ENCODE measurements at regions not wholly inside any gene's neighbourhood (a gene's known extent, or its start where the extent isn't known, plus 50 kb on each side); places are given as distances from the start of the nearest gene placed in this dataset.

GRCh38 chr2:174697255-174697654, 67.0 kb downstream of the CHRNA1 start:
- no peak overlapping the region for H2AFZ ChIP-seq (ENCODE audit: low read length, unreplicated experiment)
- H3K27ac ChIP-seq (ENCODE audit: low read depth, low read length): no peak overlapping the region
- no peaks in the 10 kb centered on the region for H3K4me1 ChIP-seq (ENCODE audit: control insufficient read depth, insufficient read depth, low read length, unreplicated experiment)
- no peak overlapping the region for H3K4me3 ChIP-seq (ENCODE audit: low read depth, low read length)
- no peaks in the 10 kb centered on the region for H3K79me2 ChIP-seq (ENCODE audit: control insufficient read depth, insufficient read depth, low read length, unreplicated experiment)
- no peaks in the 10 kb centered on the region for H3K36me3 ChIP-seq (ENCODE audit: insufficient read depth, low read length)
- peaks cover 24% of the 10 kb centered on the region; the same call in 1 of the 2 replicates for H3K27me3 ChIP-seq (ENCODE audit: insufficient read depth, low read length)

- no peak overlapping the region for H2AFZ ChIP-seq (ENCODE audit: low read length, unreplicated experiment)
- H3K4me3 ChIP-seq (ENCODE audit: low read depth, low read length): no peak overlapping the region
- H3K79me2 ChIP-seq (ENCODE audit: control insufficient read depth, insufficient read depth, low read length, unreplicated experiment): no peaks in the 10 kb centered on the region
- H3K4me1 ChIP-seq (ENCODE audit: control insufficient read depth, insufficient read depth, low read length, unreplicated experiment): no peaks in the 10 kb centered on the region
- no peak overlapping the region for H3K27ac ChIP-seq (ENCODE audit: low read depth, low read length)
- H3K27me3 ChIP-seq (ENCODE audit: insufficient read depth, low read length): peaks cover 24% of the 10 kb centered on the region; the same call in 1 of the 2 replicates
- no peaks in the 10 kb centered on the region for H3K36me3 ChIP-seq (ENCODE audit: insufficient read depth, low read length)
Measured at GRCh38 chr2:174694920-174695319, 69.4 kb downstream of the CHRNA1 start.

- Histone ChIP-seq H3K27ac (ENCODE audit: low read depth, low read length) (no peak overlapping the region), H2AFZ (ENCODE audit: low read length, unreplicated experiment) (no peak overlapping the region), H3K27me3 (ENCODE audit: insufficient read depth, low read length) (peaks cover 24% of the 10 kb centered on the region; the same call in 1 of the 2 replicates), H3K4me3 (ENCODE audit: low read depth, low read length) (no peak overlapping the region), H3K79me2 (ENCODE audit: control insufficient read depth, insufficient read depth, low read length, unreplicated experiment) (no peaks in the 10 kb centered on the region), H3K36me3 (ENCODE audit: insufficient read depth, low read length) (no peaks in the 10 kb centered on the region), H3K4me1 (ENCODE audit: control insufficient read depth, insufficient read depth, low read length, unreplicated experiment) (no peaks in the 10 kb centered on the region)
Measured at GRCh38 chr2:174694196-174694878, 69.9 kb downstream of the CHRNA1 start.

- H3K36me3 ChIP-seq (ENCODE audit: insufficient read depth, low read length): no peaks in the 10 kb centered on the region
- no peaks in the 10 kb centered on the region for H3K79me2 ChIP-seq (ENCODE audit: control insufficient read depth, insufficient read depth, low read length, unreplicated experiment)
- no peak overlapping the region for H3K27ac ChIP-seq (ENCODE audit: low read depth, low read length)
- H3K27me3 ChIP-seq (ENCODE audit: insufficient read depth, low read length): peaks cover 24% of the 10 kb centered on the region; the same call in 1 of the 2 replicates
- no peak overlapping the region for H3K4me3 ChIP-seq (ENCODE audit: low read depth, low read length)
- peaks cover 2% of the 10 kb centered on the region for H3K4me1 ChIP-seq (ENCODE audit: control insufficient read depth, insufficient read depth, low read length, unreplicated experiment)
- H2AFZ ChIP-seq (ENCODE audit: low read length, unreplicated experiment): no peak overlapping the region
Measured at GRCh38 chr2:174693344-174693743, 70.9 kb downstream of the CHRNA1 start.

GRCh38 chr2:174692256-174692919, 71.9 kb downstream of the CHRNA1 start:
- Histone ChIP-seq H2AFZ (ENCODE audit: low read length, unreplicated experiment) (no peak overlapping the region), H3K4me3 (ENCODE audit: low read depth, low read length) (no peak overlapping the region), H3K4me1 (ENCODE audit: control insufficient read depth, insufficient read depth, low read length, unreplicated experiment) (peaks cover 4% of the 10 kb centered on the region), H3K27ac (ENCODE audit: low read depth, low read length) (no peak overlapping the region), H3K79me2 (ENCODE audit: control insufficient read depth, insufficient read depth, low read length, unreplicated experiment) (no peaks in the 10 kb centered on the region), H3K27me3 (ENCODE audit: insufficient read depth, low read length) (peaks cover 24% of the 10 kb centered on the region; the same call in 1 of the 2 replicates), H3K36me3 (ENCODE audit: insufficient read depth, low read length) (no peaks in the 10 kb centered on the region)

GRCh38 chr2:174691201-174691779, 73.0 kb downstream of the CHRNA1 start:
- H3K79me2 ChIP-seq (ENCODE audit: control insufficient read depth, insufficient read depth, low read length, unreplicated experiment): no peaks in the 10 kb centered on the region
- no peak overlapping the region for H2AFZ ChIP-seq (ENCODE audit: low read length, unreplicated experiment)
- H3K4me3 ChIP-seq (ENCODE audit: low read depth, low read length): no peak overlapping the region
- peaks cover 24% of the 10 kb centered on the region; the same call in 1 of the 2 replicates for H3K27me3 ChIP-seq (ENCODE audit: insufficient read depth, low read length)
- H3K4me1 ChIP-seq (ENCODE audit: control insufficient read depth, insufficient read depth, low read length, unreplicated experiment): peaks cover 4% of the 10 kb centered on the region
- no peak overlapping the region for H3K27ac ChIP-seq (ENCODE audit: low read depth, low read length)
- no peaks in the 10 kb centered on the region for H3K36me3 ChIP-seq (ENCODE audit: insufficient read depth, low read length)

- Histone ChIP-seq H3K4me3 (ENCODE audit: low read depth, low read length) (no peak overlapping the region), H3K79me2 (ENCODE audit: control insufficient read depth, insufficient read depth, low read length, unreplicated experiment) (no peaks in the 10 kb centered on the region), H2AFZ (ENCODE audit: low read length, unreplicated experiment) (no peak overlapping the region), H3K4me1 (ENCODE audit: control insufficient read depth, insufficient read depth, low read length, unreplicated experiment) (peaks cover 4% of the 10 kb centered on the region), H3K27me3 (ENCODE audit: insufficient read depth, low read length) (peaks cover 16% of the 10 kb centered on the region; the same call in 1 of the 2 replicates), H3K36me3 (ENCODE audit: insufficient read depth, low read length) (no peaks in the 10 kb centered on the region), H3K27ac (ENCODE audit: low read depth, low read length) (no peak overlapping the region)
Measured at GRCh38 chr2:174690026-174690425, 74.2 kb downstream of the CHRNA1 start.

- Histone ChIP-seq H2AFZ (ENCODE audit: low read length, unreplicated experiment) (peak overlapping the region; percentile 93), H3K27ac (ENCODE audit: low read depth, low read length) (no peak overlapping the region), H3K27me3 (ENCODE audit: insufficient read depth, low read length) (no peaks in the 10 kb centered on the region), H3K4me3 (ENCODE audit: low read depth, low read length) (no peak overlapping the region), H3K4me1 (ENCODE audit: control insufficient read depth, insufficient read depth, low read length, unreplicated experiment) (peaks cover 9% of the 10 kb centered on the region), H3K36me3 (ENCODE audit: insufficient read depth, low read length) (no peaks in the 10 kb centered on the region), H3K79me2 (ENCODE audit: control insufficient read depth, insufficient read depth, low read length, unreplicated experiment) (no peaks in the 10 kb centered on the region)
Measured at GRCh38 chr2:174688079-174688478, 76.2 kb downstream of the CHRNA1 start.

GRCh38 chr2:174686430-174686829, 77.8 kb downstream of the CHRNA1 start:
- Histone ChIP-seq H3K27ac (ENCODE audit: low read depth, low read length) (no peak overlapping the region), H3K36me3 (ENCODE audit: insufficient read depth, low read length) (no peaks in the 10 kb centered on the region)

GRCh38 chr2:174683392-174683759, 80.9 kb downstream of the CHRNA1 start:
- Histone ChIP-seq H2AFZ (ENCODE audit: low read length, unreplicated experiment) (peak overlapping the region; percentile 54), H3K4me3 (ENCODE audit: low read depth, low read length) (peak overlapping the region; percentile 89), H3K27ac (ENCODE audit: low read depth, low read length) (peak overlapping the region; percentile 6; the same call in 1 of the 2 replicates), H3K27me3 (ENCODE audit: insufficient read depth, low read length) (no peaks in the 10 kb centered on the region), H3K79me2 (ENCODE audit: control insufficient read depth, insufficient read depth, low read length, unreplicated experiment) (peaks cover 34% of the 10 kb centered on the region), H3K4me1 (ENCODE audit: control insufficient read depth, insufficient read depth, low read length, unreplicated experiment) (peaks cover 18% of the 10 kb centered on the region), H3K36me3 (ENCODE audit: insufficient read depth, low read length) (no peaks in the 10 kb centered on the region)

More at GRCh38 chr2:174686430-174686829, 77.8 kb downstream of the CHRNA1 start:
- H2AFZ ChIP-seq (ENCODE audit: low read length, unreplicated experiment): no peak overlapping the region
- peaks cover 6% of the 10 kb centered on the region for H3K79me2 ChIP-seq (ENCODE audit: control insufficient read depth, insufficient read depth, low read length, unreplicated experiment)
- H3K4me1 ChIP-seq (ENCODE audit: control insufficient read depth, insufficient read depth, low read length, unreplicated experiment): peaks cover 9% of the 10 kb centered on the region
- no peak overlapping the region for H3K4me3 ChIP-seq (ENCODE audit: low read depth, low read length)
- no peaks in the 10 kb centered on the region for H3K27me3 ChIP-seq (ENCODE audit: insufficient read depth, low read length)
